HEK293 (cell line): ENCODE measurements at regions not wholly inside any gene's neighbourhood (a gene's known extent, or its start where the extent isn't known, plus 50 kb on each side); places are given as distances from the start of the nearest gene placed in this dataset.

Experiments used
- ZNF830 ChIP-seq: fragments of 450-650 bp; IDR thresholded peaks from 2 replicates; pipeline ENCODE4 v1.5.0; 2018; ENCODE audit warnings: missing biosample characterization, missing genetic modification characterization, low read depth, mild to moderate bottlenecking, moderate library complexity
- TF ChIP-seq, protein P1 (sequence below): fragments of 450-650 bp; formaldehyde crosslinking; IDR thresholded peaks from 2 replicates; pipeline ENCODE4 v1.5.0; 2017; ENCODE audit warnings: missing biosample characterization, missing genetic modification characterization, borderline replicate concordance

DNA sequence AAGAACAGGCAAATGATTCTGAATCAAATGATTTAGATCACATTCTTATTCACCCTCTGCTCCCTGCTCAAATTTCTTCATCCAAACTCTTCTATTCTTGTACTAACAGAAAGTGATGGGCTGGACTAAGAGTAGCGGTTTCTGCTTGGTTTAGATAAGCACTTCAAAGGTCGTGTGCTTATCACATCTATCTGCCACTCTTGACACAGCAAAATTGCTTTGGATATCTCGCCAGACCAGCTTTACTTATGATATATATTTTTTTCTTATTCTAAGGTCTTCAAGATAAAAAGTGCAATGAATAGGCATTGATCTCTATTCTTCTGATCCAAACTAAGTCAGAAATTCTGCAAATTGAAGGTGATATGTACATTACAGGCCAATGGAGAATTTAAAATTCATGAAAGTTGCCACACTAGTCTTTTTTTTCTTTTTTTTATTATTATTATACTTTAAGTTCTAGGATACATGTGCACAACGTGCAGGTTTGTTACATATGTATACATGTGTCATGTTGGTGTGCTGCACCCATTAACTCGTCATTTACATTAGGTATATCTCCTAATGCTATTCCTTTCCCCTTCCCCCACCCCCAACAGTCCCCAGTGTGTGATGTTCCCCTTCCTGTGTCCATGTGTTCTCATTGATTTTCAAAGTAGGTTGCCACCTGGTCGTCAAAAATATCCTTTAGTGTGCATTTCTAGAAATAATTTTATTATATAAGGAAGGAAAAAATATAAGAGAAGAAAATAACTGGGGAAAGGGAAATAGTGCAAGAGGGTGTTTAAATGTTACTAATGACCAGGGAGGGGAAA, 1941.0 kb upstream of the RAG2 start:
- TF ChIP-seq, protein P1, sequence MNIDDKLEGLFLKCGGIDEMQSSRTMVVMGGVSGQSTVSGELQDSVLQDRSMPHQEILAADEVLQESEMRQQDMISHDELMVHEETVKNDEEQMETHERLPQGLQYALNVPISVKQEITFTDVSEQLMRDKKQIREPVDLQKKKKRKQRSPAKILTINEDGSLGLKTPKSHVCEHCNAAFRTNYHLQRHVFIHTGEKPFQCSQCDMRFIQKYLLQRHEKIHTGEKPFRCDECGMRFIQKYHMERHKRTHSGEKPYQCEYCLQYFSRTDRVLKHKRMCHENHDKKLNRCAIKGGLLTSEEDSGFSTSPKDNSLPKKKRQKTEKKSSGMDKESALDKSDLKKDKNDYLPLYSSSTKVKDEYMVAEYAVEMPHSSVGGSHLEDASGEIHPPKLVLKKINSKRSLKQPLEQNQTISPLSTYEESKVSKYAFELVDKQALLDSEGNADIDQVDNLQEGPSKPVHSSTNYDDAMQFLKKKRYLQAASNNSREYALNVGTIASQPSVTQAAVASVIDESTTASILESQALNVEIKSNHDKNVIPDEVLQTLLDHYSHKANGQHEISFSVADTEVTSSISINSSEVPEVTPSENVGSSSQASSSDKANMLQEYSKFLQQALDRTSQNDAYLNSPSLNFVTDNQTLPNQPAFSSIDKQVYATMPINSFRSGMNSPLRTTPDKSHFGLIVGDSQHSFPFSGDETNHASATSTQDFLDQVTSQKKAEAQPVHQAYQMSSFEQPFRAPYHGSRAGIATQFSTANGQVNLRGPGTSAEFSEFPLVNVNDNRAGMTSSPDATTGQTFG (tag by site-specific recombination) = no peak
- no peak for TF ChIP-seq ZNF830 (tag by site-specific recombination)
